HepG2 (cell line): ENCODE measurements at regions not wholly inside any gene's neighbourhood (a gene's known extent, or its start where the extent isn't known, plus 50 kb on each side); places are given as distances from the start of the nearest gene placed in this dataset.

Experiments
- ATAC-seq: fragments of 200-7000 bp; cut with Tn5 transposase; 3 replicates; pipeline ENCODE4 v1.9.1; 2020; ENCODE audit warnings: mild to moderate bottlenecking, moderate library complexity
- BruUV-seq: library from RNA; stranded (reverse); fragments of 400-500 nt; replicated peaks from 2 replicates; lab custom pipeline; 2021; lab: Mats Ljungman, UMichigan
- CTCF ChIA-PET: fragments of 300-600 bp; formaldehyde crosslinking; extraction: SDS; loops from one replicate; lab custom pipeline; 2021; ENCODE audit warnings: low total read pairs, inconsistent platforms, low intra/inter-chr PET ratio; lab: Yijun Ruan, JAX
- POLR2A ChIA-PET: fragments of 350-600 bp; sonication (Branson Sonifier 250); formaldehyde crosslinking; loops from one replicate; lab custom pipeline; 2020; ENCODE audit warnings: antibody characterized with exemption, inconsistent platforms; lab: Yijun Ruan, JAX
- DNase-seq: peaks from one replicate; pipeline ENCODE4 v3.0.0-alpha.2; 2015; ENCODE audit warnings: low spot score
- FAIRE-seq: peaks from 3 replicates; lab custom pipeline; 2011; peaks lifted over from hg19 to GRCh38; lab: Jason Lieb, UNC
- H2AFZ ChIP-seq: one replicate; pipeline ENCODE4 v1.6.1; 2011; ENCODE audit warnings: low read length, inconsistent platforms
- H3K27ac ChIP-seq: fragments of 300-600 bp; 3 replicates; pipeline ENCODE4 v1.8.0; 2011; ENCODE audit warnings: mixed run types, mild to moderate bottlenecking, mixed read lengths, low read length, inconsistent platforms; ENCODE audit not compliant: insufficient read depth; ENCODE audit errors: extremely low read length
- H3K27me3 ChIP-seq, 2 experiments: fragments of 200-600 bp in 1 of 2; 2 replicates in 1 of 2; 3 replicates in 1 of 2; pipeline versions ENCODE4 v1.6.0 to v1.8.0; 2011; ENCODE audit warnings: low read length in 2 of 2, mild to moderate bottlenecking in 2 of 2, moderate library complexity in 2 of 2, inconsistent platforms in 1 of 2; ENCODE audit not compliant: insufficient read depth in 2 of 2, control insufficient read depth in 1 of 2
- H3K36me3 ChIP-seq, 2 experiments: fragments of 200-600 bp in 1 of 2; replicated peaks in 1 of 2; 2 replicates in 1 of 2; 3 replicates in 1 of 2; pipeline versions ENCODE4 v1.5.1 to v1.8.0; 2011; ENCODE audit warnings: low read length in 2 of 2, inconsistent platforms in 1 of 2; ENCODE audit not compliant: insufficient read depth in 2 of 2, control insufficient read depth in 1 of 2
- H3K4me1 ChIP-seq: 2 replicates; pipeline ENCODE4 v1.5.1; 2012; ENCODE audit warnings: low read length, inconsistent platforms; ENCODE audit not compliant: insufficient read depth
- H3K4me2 ChIP-seq: 2 replicates; pipeline ENCODE4 v1.6.0; 2011; ENCODE audit warnings: low read depth, low read length, inconsistent platforms
- H3K4me3 ChIP-seq, 3 experiments: fragments of 200-600 bp in 1 of 3; sonication (generic), shearing (Covaris generic) in 1 of 3; replicated peaks in 1 of 3; 2 replicates each; pipeline ENCODE4 v1.5.1; 2011 to 2016; ENCODE audit warnings: low read length in 3 of 3, inconsistent platforms in 2 of 3, low read depth in 2 of 3, mild to moderate bottlenecking in 2 of 3, control low read depth in 1 of 3, mixed read lengths in 1 of 3; ENCODE audit not compliant: insufficient read depth in 1 of 3
- H3K79me2 ChIP-seq: one replicate; pipeline ENCODE4 v1.6.1; 2011; ENCODE audit warnings: low read length, inconsistent platforms; ENCODE audit not compliant: insufficient read depth
- H3K9ac ChIP-seq: 2 replicates; pipeline ENCODE4 v1.6.0; 2011; ENCODE audit warnings: mild to moderate bottlenecking, low read depth, low read length, inconsistent platforms; ENCODE audit not compliant: insufficient read depth
- H3K9me3 ChIP-seq: 2 replicates; pipeline ENCODE4 v1.5.1; 2012; ENCODE audit warnings: mild to moderate bottlenecking, low read length
- H4K20me1 ChIP-seq: 2 replicates; pipeline ENCODE4 v1.6.0; 2011; ENCODE audit warnings: inconsistent platforms, mild to moderate bottlenecking, low read length, moderate library complexity; ENCODE audit not compliant: insufficient read depth
- GLI4 ChIP-seq: sonication (generic); formaldehyde crosslinking; IDR thresholded peaks from 2 replicates; pipeline ENCODE4 v1.5.1; 2020; ENCODE audit warnings: missing genetic modification reagents, mild to moderate bottlenecking, moderate library complexity, borderline replicate concordance
- GZF1 ChIP-seq: sonication (generic); formaldehyde crosslinking; IDR thresholded peaks from 2 replicates; pipeline ENCODE4 v1.5.1; 2020; ENCODE audit warnings: mild to moderate bottlenecking, missing genetic modification reagents
- NFAT5 ChIP-seq: sonication (generic); formaldehyde crosslinking; IDR thresholded peaks from 2 replicates; pipeline ENCODE4 v1.4.0; 2020; ENCODE audit warnings: missing genetic modification reagents
- NFKB2 ChIP-seq: sonication (generic); formaldehyde crosslinking; IDR thresholded peaks from 2 replicates; pipeline ENCODE4 v1.4.0; 2020; ENCODE audit warnings: missing genetic modification reagents, borderline replicate concordance
- RCOR2 ChIP-seq: IDR thresholded peaks from 2 replicates; pipeline ENCODE4 v1.6.1; 2016; ENCODE audit warnings: missing biosample characterization, missing genetic modification reagents
- ZNF101 ChIP-seq: sonication (generic); formaldehyde crosslinking; IDR thresholded peaks from 2 replicates; pipeline ENCODE4 v1.4.0; 2020; ENCODE audit warnings: mild to moderate bottlenecking, low read depth, missing genetic modification reagents, borderline replicate concordance
- ZNF225 ChIP-seq: sonication (generic); formaldehyde crosslinking; IDR thresholded peaks from 2 replicates; pipeline ENCODE4 v1.4.0; 2020; ENCODE audit warnings: mild to moderate bottlenecking, missing genetic modification reagents
- ZNF556 ChIP-seq: sonication (generic); formaldehyde crosslinking; IDR thresholded peaks from 2 replicates; pipeline ENCODE4 v1.4.0; 2020; ENCODE audit warnings: mild to moderate bottlenecking, missing genetic modification reagents, borderline replicate concordance
- ZNF709 ChIP-seq: sonication (generic); formaldehyde crosslinking; IDR thresholded peaks from 2 replicates; pipeline ENCODE4 v1.5.0; 2020; ENCODE audit warnings: mild to moderate bottlenecking, missing genetic modification reagents
- WGBS: methylation state at CpG from one replicate; pipeline ENCODE4 v1.1.6; 2017; ENCODE audit warnings: low lambda C conversion rate; 5-methylcytosine and 5-hydroxymethylcytosine counted together
- in situ Hi-C: cut with HindIII; loops from 2 replicates; pipeline ENCODE4 v1.10.0; 2017; ENCODE audit warnings: low pct_unique_long_range_greater_than_20kb; ENCODE audit not compliant: extremely low pct_ligation_motif_present
- intact Hi-C: fragments of 100-400 bp; cut with micrococcal nuclease; formaldehyde crosslinking; loops from one replicate; pipeline ENCODE4 v1.10.0; 2022; ENCODE audit not compliant: unreplicated experiment
- TF ChIP-seq, protein P1 (sequence below): sonication (generic); formaldehyde crosslinking; IDR thresholded peaks from 2 replicates; pipeline ENCODE4 v1.5.0; 2020; ENCODE audit warnings: mild to moderate bottlenecking, missing genetic modification reagents
- TF ChIP-seq, protein P2 (sequence below): sonication (generic); formaldehyde crosslinking; IDR thresholded peaks from 2 replicates; pipeline ENCODE4 v1.4.0; 2020; ENCODE audit warnings: low read depth, mild to moderate bottlenecking, missing genetic modification reagents
- TF ChIP-seq, protein P3 (sequence below): sonication (generic); formaldehyde crosslinking; IDR thresholded peaks from 2 replicates; pipeline ENCODE4 v1.4.0; 2020; ENCODE audit warnings: mild to moderate bottlenecking, missing genetic modification reagents

DNA sequence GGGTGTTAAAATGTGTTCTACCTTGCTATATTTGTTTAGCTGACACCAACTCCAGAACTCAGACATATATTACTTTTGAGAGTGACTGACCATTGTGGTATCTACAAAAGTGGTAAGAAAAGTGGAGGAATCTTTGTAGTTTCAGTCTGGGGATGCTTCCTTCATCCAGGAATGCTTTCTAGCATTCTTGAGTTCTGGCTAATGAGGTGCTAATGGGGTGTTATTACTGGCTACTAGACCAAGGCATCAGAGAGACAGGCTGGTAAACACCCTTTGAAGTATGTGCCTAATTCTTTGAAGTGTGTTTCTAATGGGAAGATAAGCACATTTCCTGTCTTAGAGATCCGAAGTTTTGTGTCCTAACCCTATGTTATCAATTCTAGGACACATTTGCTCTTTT is 310.4 kb downstream of the SPRY1 start (continued):
- TF ChIP-seq ZNF556 (CRISPR knock-in tag) (no peak), GZF1 (no peak)

GRCh38 chr4:123708902-123709301 is 312.3 kb downstream of the SPRY1 start:
- Histone ChIP-seq H3K36me3 (no peaks in the 10 kb centered on the region; a peak in 1 of 5 replicates), H2AFZ (no peak overlapping the region), H3K4me2 (no peak overlapping the region), H3K4me3 (no peak overlapping the region), H3K9me3 (no peaks in the 10 kb centered on the region), H4K20me1 (no peaks in the 10 kb centered on the region), H3K27ac (no peak overlapping the region), H3K9ac (no peak overlapping the region), H3K79me2 (no peaks in the 10 kb centered on the region), H3K27me3 (no peaks in the 10 kb centered on the region), H3K4me1 (no peaks in the 10 kb centered on the region)
- BruUV-seq: no TSS peak
- CTCF ChIA-PET: no interaction called here
- POLR2A ChIA-PET: no interaction called here
- no peak for FAIRE-seq
- intact Hi-C loops (no loop called here), in situ Hi-C loops (no loop called here)
- no peak for TF ChIP-seq ZNF709 (CRISPR knock-in tag)
- TF ChIP-seq NFAT5 (CRISPR knock-in tag): no peak
- TF ChIP-seq, protein P1, sequence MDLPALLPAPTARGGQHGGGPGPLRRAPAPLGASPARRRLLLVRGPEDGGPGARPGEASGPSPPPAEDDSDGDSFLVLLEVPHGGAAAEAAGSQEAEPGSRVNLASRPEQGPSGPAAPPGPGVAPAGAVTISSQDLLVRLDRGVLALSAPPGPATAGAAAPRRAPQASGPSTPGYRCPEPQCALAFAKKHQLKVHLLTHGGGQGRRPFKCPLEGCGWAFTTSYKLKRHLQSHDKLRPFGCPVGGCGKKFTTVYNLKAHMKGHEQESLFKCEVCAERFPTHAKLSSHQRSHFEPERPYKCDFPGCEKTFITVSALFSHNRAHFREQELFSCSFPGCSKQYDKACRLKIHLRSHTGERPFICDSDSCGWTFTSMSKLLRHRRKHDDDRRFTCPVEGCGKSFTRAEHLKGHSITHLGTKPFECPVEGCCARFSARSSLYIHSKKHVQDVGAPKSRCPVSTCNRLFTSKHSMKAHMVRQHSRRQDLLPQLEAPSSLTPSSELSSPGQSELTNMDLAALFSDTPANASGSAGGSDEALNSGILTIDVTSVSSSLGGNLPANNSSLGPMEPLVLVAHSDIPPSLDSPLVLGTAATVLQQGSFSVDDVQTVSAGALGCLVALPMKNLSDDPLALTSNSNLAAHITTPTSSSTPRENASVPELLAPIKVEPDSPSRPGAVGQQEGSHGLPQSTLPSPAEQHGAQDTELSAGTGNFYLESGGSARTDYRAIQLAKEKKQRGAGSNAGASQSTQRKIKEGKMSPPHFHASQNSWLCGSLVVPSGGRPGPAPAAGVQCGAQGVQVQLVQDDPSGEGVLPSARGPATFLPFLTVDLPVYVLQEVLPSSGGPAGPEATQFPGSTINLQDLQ (CRISPR knock-in tag): no peak
- no peak for TF ChIP-seq NFKB2 (CRISPR knock-in tag)
- no peak for TF ChIP-seq RCOR2 (CRISPR knock-in tag)
- TF ChIP-seq ZNF101 (CRISPR knock-in tag): no peak
- TF ChIP-seq, protein P2, sequence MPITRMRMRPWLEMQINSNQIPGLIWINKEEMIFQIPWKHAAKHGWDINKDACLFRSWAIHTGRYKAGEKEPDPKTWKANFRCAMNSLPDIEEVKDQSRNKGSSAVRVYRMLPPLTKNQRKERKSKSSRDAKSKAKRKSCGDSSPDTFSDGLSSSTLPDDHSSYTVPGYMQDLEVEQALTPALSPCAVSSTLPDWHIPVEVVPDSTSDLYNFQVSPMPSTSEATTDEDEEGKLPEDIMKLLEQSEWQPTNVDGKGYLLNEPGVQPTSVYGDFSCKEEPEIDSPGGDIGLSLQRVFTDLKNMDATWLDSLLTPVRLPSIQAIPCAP (CRISPR knock-in tag): no peak
- no peak for TF ChIP-seq GLI4 (CRISPR knock-in tag)
- no peak for TF ChIP-seq ZNF225
- TF ChIP-seq, protein P3, sequence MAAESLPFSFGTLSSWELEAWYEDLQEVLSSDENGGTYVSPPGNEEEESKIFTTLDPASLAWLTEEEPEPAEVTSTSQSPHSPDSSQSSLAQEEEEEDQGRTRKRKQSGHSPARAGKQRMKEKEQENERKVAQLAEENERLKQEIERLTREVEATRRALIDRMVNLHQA (CRISPR knock-in tag): no peak
- ATAC-seq: no peak
- whole genome bisulfite sequencing: 93% methylated on average over 1 of the region's 2 CpGs
- DNase-seq: no peak
